Astrocyte of the spinal cord (primary cell): ENCODE measurements at regions not wholly inside any gene's neighbourhood (a gene's known extent, or its start where the extent isn't known, plus 50 kb on each side); places are given as distances from the start of the nearest gene placed in this dataset.

ENCODE experiments used
- DNase-seq: peaks from one replicate; pipeline ENCODE4 v3.0.0; 2011; ENCODE audit warnings: low read depth, low spot score
- H3K4me3 ChIP-seq: 2 replicates; pipeline ENCODE4 v1.5.1; 2011; ENCODE audit warnings: low read depth, mild to moderate bottlenecking, low read length, moderate library complexity
- in situ Hi-C: cut with HindIII; loops from 2 replicates; pipeline ENCODE4 v1.10.0; 2017; ENCODE audit warnings: low sequenced_read_pairs
- TF ChIP-seq, protein P1 (sequence below): IDR thresholded peaks from 2 replicates; pipeline ENCODE4 v1.5.1; 2012; ENCODE audit warnings: low read depth, mild to moderate bottlenecking, low read length, inconsistent platforms

- no peak for DNase-seq
- no peak overlapping the region for H3K4me3 ChIP-seq
- in situ Hi-C loops: no loop called here
- TF ChIP-seq, protein P1, sequence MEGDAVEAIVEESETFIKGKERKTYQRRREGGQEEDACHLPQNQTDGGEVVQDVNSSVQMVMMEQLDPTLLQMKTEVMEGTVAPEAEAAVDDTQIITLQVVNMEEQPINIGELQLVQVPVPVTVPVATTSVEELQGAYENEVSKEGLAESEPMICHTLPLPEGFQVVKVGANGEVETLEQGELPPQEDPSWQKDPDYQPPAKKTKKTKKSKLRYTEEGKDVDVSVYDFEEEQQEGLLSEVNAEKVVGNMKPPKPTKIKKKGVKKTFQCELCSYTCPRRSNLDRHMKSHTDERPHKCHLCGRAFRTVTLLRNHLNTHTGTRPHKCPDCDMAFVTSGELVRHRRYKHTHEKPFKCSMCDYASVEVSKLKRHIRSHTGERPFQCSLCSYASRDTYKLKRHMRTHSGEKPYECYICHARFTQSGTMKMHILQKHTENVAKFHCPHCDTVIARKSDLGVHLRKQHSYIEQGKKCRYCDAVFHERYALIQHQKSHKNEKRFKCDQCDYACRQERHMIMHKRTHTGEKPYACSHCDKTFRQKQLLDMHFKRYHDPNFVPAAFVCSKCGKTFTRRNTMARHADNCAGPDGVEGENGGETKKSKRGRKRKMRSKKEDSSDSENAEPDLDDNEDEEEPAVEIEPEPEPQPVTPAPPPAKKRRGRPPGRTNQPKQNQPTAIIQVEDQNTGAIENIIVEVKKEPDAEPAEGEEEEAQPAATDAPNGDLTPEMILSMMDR: no peak
Measured at GRCh38 chr2:60000686-60001085, 552.8 kb downstream of the BCL11A start.

DNA sequence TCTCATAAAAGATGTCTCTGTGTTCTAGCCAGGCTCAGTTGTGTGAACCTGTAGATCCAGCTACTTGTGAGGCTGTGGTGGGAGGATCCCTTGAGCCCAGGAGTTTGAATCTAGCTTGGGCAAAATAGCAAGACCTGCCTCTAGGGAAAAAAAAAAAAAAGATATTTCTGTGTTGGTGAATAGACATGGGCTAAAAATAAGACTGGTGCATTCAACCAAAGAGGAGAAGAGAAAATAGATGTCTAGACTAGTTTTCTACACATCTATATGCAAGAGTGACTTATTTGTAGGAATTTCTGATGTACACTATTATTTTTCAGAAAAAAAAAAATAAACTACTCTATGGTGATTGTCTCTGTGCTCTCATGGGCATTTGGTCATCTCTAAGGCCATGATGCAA lies 555.1 kb downstream of the BCL11A start:
- TF ChIP-seq, protein P1: no peak
- in situ Hi-C loops: no loop called here
- no peak overlapping the region for H3K4me3 ChIP-seq
- no peak for DNase-seq

GRCh38 chr2:59997371-59997770 lies 556.1 kb downstream of the BCL11A start:
- TF ChIP-seq, protein P1: no peak
- DNase-seq: no peak
- H3K4me3 ChIP-seq: no peak overlapping the region
- in situ Hi-C loops: no loop called here

GRCh38 chr2:59996855-59997254 lies 556.6 kb downstream of the BCL11A start:
- H3K4me3 ChIP-seq: no peak overlapping the region
- no peak for DNase-seq
- in situ Hi-C loops: no loop called here
- TF ChIP-seq, protein P1: no peak

DNA sequence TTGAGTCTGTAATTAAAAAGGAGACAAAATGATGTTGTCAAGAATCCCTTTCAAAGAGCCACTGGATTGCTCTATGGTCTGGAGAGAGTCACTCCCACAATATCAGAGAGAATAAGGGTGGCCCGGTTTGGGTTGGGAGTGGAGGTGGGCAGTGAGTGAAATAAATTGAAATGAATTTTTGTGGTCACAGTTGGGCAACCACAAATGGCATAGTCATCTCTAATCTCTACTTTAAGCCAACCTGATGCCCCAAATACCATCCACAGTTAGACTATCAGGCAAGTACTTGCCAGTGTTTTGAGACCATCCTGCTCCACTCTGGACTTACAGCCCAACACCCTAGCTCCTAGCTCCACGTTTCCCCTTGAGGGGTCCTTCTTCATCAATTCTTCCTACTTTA lies 559.7 kb downstream of the BCL11A start:
- H3K4me3 ChIP-seq: no peak overlapping the region
- in situ Hi-C loops: no loop called here
- DNase-seq: no peak
- TF ChIP-seq, protein P1: no peak

- DNase-seq: no peak
- in situ Hi-C loops: no loop called here
- no peak overlapping the region for H3K4me3 ChIP-seq
- TF ChIP-seq, protein P1: no peak
Measured at GRCh38 chr2:59988341-59988740, 565.1 kb downstream of the BCL11A start.

GRCh38 chr2:59986511-59986910 lies 566.9 kb downstream of the BCL11A start:
- in situ Hi-C loops: no loop called here
- DNase-seq: no peak
- TF ChIP-seq, protein P1: no peak

More at GRCh38 chr2:59986511-59986910, 566.9 kb downstream of the BCL11A start:
- H3K4me3 ChIP-seq: no peak overlapping the region
